Superior temporal gyrus (tissue), 1 donor: ENCODE measurements at regions not wholly inside any gene's neighbourhood (a gene's known extent, or its start where the extent isn't known, plus 50 kb on each side); places are given as distances from the start of the nearest gene placed in this dataset.
A peak's percentile ranks its signal among the peaks of the same experiment; 100 is the strongest.

Source experiments
- DNase-seq: peaks from one replicate; pipeline ENCODE4 v3.0.0-alpha.2; 2016; ENCODE audit errors: extremely low spot score

GRCh38 chr1:25036117-25036546, 106.1 kb upstream of the RUNX3 start:
- no peak for DNase-seq

GRCh38 chr1:25035523-25036116, 105.5 kb upstream of the RUNX3 start:
- no peak for DNase-seq

- no peak for DNase-seq
These were observed 104.9 kb upstream of the RUNX3 start for GRCh38 chr1:25034736-25035522.

- peak; percentile 17 for DNase-seq
These were observed 104.0 kb upstream of the RUNX3 start for GRCh38 chr1:25033828-25034705.

GRCh38 chr1:25033030-25033827, 103.2 kb upstream of the RUNX3 start:
- no peak for DNase-seq

GRCh38 chr1:25031966-25032667, 102.0 kb upstream of the RUNX3 start:
- no peak for DNase-seq

GRCh38 chr1:25031601-25031965, 101.5 kb upstream of the RUNX3 start:
- DNase-seq: no peak

GRCh38 chr1:25030674-25031589, 100.9 kb upstream of the RUNX3 start:
- no peak for DNase-seq

- no peak for DNase-seq
These were observed 99.9 kb upstream of the RUNX3 start for GRCh38 chr1:25030012-25030411.

GRCh38 chr1:25028907-25029599, 99.0 kb upstream of the RUNX3 start:
- no peak for DNase-seq

GRCh38 chr1:25028587-25028906, 98.5 kb upstream of the RUNX3 start:
- DNase-seq: no peak

GRCh38 chr1:25027822-25028586, 97.9 kb upstream of the RUNX3 start:
- DNase-seq: no peak

GRCh38 chr1:25026730-25027450, 96.8 kb upstream of the RUNX3 start:
- DNase-seq: no peak

GRCh38 chr1:25026304-25026703, 96.2 kb upstream of the RUNX3 start:
- no peak for DNase-seq

GRCh38 chr1:25024615-25025350, 94.7 kb upstream of the RUNX3 start:
- no peak for DNase-seq

- no peak for DNase-seq
These were observed 93.8 kb upstream of the RUNX3 start for GRCh38 chr1:25023826-25024225.

- no peak for DNase-seq
These were observed 93.1 kb upstream of the RUNX3 start for GRCh38 chr1:25023190-25023578.
